Activated B cell treated with CpG ODN at 0.5 μM for 24 hours (primary cell): ENCODE measurements at regions not wholly inside any gene's neighbourhood (a gene's known extent, or its start where the extent isn't known, plus 50 kb on each side); places are given as distances from the start of the nearest gene placed in this dataset.

ENCODE experiments used
- ATAC-seq: fragments of 200-7000 bp; cut with Tn5 transposase; one replicate; pipeline ENCODE4 v1.10.0; 2021; ENCODE audit warnings: low read depth, mild to moderate bottlenecking, moderate library complexity
- CTCF ChIA-PET: fragments of 350-600 bp; sonication (Branson Sonifier 250); formaldehyde crosslinking; loops from one replicate; lab custom pipeline; 2021; ENCODE audit warnings: antibody characterized with exemption; lab: Charles Lee
- POLR2A ChIA-PET: fragments of 350-600 bp; sonication (Branson Sonifier 250); formaldehyde crosslinking; loops from one replicate; lab custom pipeline; 2021; ENCODE audit warnings: antibody characterized with exemption; lab: Charles Lee
- DNase-seq: peaks from one replicate; pipeline ENCODE4 v3.0.0; 2022
- H3K27ac Mint-ChIP-seq: one replicate; pipeline ENCODE4 v1.8.0; 2020; ENCODE audit warnings: mixed read lengths
- H3K27me3 Mint-ChIP-seq: one replicate; pipeline ENCODE4 v1.8.0; 2021; ENCODE audit warnings: mixed read lengths
- H3K36me3 Mint-ChIP-seq: one replicate; pipeline ENCODE4 v1.8.0; 2021; ENCODE audit warnings: low read depth, mixed read lengths
- H3K4me1 Mint-ChIP-seq: one replicate; pipeline ENCODE4 v1.8.0; 2021; ENCODE audit warnings: mixed read lengths
- H3K4me3 Mint-ChIP-seq: one replicate; pipeline ENCODE4 v1.8.0; 2020; ENCODE audit warnings: mild to moderate bottlenecking, mixed read lengths
- H3K9me3 Mint-ChIP-seq: one replicate; pipeline ENCODE4 v1.8.0; 2020; ENCODE audit warnings: mixed read lengths
- intact Hi-C: fragments of 100-400 bp; cut with micrococcal nuclease; formaldehyde crosslinking; loops from one replicate; pipeline ENCODE4 v1.15.1; 2024
- TF ChIP-seq, protein P1 (sequence below): fragments of 200-600 bp; IDR thresholded peaks from one replicate; pipeline ENCODE4 v1.8.0; 2022; ENCODE audit warnings: antibody characterized with exemption, mild to moderate bottlenecking

DNA sequence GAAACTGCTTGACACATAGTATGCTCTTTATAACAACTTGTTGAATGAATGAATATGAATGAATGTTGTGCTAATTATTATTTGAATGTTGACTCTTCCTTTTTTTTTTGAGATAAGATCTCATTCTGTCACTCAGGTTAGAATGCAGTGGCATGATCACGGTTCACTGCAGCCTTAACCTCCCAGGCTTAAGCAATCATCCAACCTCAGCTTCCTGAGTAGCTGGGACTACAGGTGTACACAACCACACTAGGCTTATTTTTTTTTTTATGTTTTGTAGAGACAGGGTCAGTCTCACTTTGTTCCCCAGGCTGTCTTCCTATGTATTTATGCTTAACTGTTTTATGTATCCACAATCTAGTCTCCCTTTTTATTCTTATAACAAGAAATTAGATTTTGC lies 114.7 kb upstream of the WDFY3 start:
- Mint-ChIP-seq H3K4me1 (peaks cover 5% of the 10 kb centered on the region), H3K27ac (no peak overlapping the region), H3K27me3 (peaks cover 10% of the 10 kb centered on the region), H3K4me3 (no peak overlapping the region), H3K36me3 (no peaks in the 10 kb centered on the region), H3K9me3 (peaks cover 2% of the 10 kb centered on the region)
- TF ChIP-seq, protein P1, sequence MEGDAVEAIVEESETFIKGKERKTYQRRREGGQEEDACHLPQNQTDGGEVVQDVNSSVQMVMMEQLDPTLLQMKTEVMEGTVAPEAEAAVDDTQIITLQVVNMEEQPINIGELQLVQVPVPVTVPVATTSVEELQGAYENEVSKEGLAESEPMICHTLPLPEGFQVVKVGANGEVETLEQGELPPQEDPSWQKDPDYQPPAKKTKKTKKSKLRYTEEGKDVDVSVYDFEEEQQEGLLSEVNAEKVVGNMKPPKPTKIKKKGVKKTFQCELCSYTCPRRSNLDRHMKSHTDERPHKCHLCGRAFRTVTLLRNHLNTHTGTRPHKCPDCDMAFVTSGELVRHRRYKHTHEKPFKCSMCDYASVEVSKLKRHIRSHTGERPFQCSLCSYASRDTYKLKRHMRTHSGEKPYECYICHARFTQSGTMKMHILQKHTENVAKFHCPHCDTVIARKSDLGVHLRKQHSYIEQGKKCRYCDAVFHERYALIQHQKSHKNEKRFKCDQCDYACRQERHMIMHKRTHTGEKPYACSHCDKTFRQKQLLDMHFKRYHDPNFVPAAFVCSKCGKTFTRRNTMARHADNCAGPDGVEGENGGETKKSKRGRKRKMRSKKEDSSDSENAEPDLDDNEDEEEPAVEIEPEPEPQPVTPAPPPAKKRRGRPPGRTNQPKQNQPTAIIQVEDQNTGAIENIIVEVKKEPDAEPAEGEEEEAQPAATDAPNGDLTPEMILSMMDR: no peak
- intact Hi-C loops: loop anchor here (5.0 kb wide), 2 partner anchors 291 to 1141 kb away; no protein-coding TSS in a partner anchor
- CTCF ChIA-PET: no interaction called here
- POLR2A ChIA-PET: no interaction called here
- DNase-seq (no peak), ATAC-seq (no peak)

DNA sequence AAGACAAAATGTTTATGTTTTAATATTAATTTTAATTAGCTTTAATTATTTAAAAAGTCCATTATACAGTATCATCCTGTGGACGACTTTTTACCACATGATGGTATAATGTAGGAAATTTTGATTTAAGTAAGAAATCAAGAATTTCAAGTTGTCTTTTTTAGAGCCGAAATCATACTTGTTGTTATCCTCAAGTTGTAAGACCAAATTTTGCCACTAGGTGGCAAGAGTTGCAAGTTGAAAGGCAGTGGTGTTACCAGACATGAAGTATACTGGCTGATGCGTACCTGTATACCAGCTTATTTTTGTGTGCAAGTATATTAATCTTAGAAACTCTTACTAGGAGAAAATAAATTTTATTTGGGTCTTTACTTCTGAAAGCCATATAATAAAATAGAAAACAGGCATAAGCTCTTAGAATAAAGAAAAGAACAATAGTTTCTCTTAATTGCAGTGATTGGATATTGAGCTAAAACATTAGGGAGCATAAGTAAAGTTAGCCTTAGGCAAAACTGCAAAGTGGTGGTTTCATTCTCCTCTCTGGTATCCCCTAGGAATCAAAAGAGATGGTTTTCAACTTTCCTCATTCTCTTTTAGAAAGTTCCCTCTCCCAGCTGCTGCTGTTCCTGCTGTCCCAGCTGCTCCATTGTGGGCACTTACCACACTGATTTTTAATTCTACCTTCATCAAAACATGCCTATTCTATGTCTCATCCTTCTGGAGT lies 118.0 kb upstream of the WDFY3 start:
- H3K27ac Mint-ChIP-seq: no peak overlapping the region
- ChIA-PET POLR2A (interaction anchor here (0.7 kb wide), 1 partner anchor 958 kb away, joined by 4 read pairs; no protein-coding TSS in a partner anchor), CTCF (interaction anchor here (0.5 to 4.7 kb wide), 16 partner anchors 8 to 1414 kb away, joined by 3 to 106 read pairs (median 4); no protein-coding TSS in a partner anchor)
- H3K4me1 Mint-ChIP-seq: peaks cover 5% of the 10 kb centered on the region
- H3K36me3 Mint-ChIP-seq: no peaks in the 10 kb centered on the region
- DNase-seq (no peak), ATAC-seq (peak; percentile 56)
- H3K9me3 Mint-ChIP-seq: peaks cover 3% of the 10 kb centered on the region
- TF ChIP-seq, protein P1: no peak
- intact Hi-C loops: loop anchor here (1.0 to 5.0 kb wide), 6 partner anchors 288 to 1138 kb away; no protein-coding TSS in a partner anchor
- H3K27me3 Mint-ChIP-seq: peaks cover 7% of the 10 kb centered on the region
- H3K4me3 Mint-ChIP-seq: no peak overlapping the region

DNA sequence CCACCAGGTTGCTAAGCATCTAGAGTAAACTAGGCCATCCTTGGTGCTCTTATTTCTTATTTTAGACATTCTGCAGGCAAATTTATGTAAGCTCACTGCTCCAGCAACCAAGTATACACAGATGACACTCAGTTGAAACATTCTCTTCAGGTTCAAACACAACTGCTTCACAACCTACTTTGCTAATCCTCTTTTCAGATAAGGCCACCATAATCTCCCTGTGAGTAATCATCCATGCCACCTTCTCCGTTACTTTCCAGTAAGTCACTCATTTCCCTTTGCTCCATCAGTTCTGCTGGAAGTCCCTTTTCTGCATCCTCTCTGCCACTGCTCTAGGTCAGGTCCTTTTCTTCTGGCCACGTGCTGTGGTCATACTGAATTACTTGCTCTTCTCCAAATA lies 120.2 kb upstream of the WDFY3 start:
- ATAC-seq (no peak), DNase-seq (no peak)
- Mint-ChIP-seq H3K36me3 (no peaks in the 10 kb centered on the region), H3K4me1 (no peaks in the 10 kb centered on the region), H3K9me3 (peaks cover 6% of the 10 kb centered on the region), H3K4me3 (no peak overlapping the region), H3K27ac (no peak overlapping the region), H3K27me3 (peaks cover 7% of the 10 kb centered on the region)
- POLR2A ChIA-PET: no interaction called here
- intact Hi-C loops: no loop called here
- TF ChIP-seq, protein P1: no peak
- CTCF ChIA-PET: interaction anchor here (1.0 to 4.7 kb wide), 3 partner anchors 465 to 957 kb away, joined by 3 to 106 read pairs (median 32); no protein-coding TSS in a partner anchor

DNA sequence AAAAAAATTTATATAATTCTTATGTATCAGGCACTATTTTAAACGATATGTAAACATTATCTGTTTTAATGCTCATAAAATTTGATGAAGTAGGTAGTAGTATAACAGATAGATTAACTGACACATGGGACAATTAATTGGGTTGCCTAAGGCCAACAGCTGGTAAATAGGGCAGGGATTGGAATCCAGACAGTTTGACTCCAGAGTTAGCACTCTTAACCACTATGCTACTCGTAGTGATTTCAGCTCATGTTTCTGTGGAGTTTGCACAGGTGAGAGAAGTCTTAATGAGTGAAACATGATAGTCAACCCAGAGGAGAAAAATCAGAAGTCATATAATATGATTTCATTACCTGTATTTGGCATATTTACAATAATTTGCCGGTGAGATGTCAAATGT lies 126.0 kb upstream of the WDFY3 start:
- Mint-ChIP-seq H3K4me1 (no peaks in the 10 kb centered on the region), H3K36me3 (no peaks in the 10 kb centered on the region), H3K4me3 (no peak overlapping the region), H3K27ac (no peak overlapping the region), H3K27me3 (peaks cover 12% of the 10 kb centered on the region), H3K9me3 (peaks cover 6% of the 10 kb centered on the region)
- intact Hi-C loops: no loop called here
- ChIA-PET POLR2A (no interaction called here), CTCF (interaction anchor here (1.0 to 1.4 kb wide), 2 partner anchors 8 to 953 kb away, joined by 3 read pairs; no protein-coding TSS in a partner anchor)
- ATAC-seq (no peak), DNase-seq (no peak)
- TF ChIP-seq, protein P1: no peak

DNA sequence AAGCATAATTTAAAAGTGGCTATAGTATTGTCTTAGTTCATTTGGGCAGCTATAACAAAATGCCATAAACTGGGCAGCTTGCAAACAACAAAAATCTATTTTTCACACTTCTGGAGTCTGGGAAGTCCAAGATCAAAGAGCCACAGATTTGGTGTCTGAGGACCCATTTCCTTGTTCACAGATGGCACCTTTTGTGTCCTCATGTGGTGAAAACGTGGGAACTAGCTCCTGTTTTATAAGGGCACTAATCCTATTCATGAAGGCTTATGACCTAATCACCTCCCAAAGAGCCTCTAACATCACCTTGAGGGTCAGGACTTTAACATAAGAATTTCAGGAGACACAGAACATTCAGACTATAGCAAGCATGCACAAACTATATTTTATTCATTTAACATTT lies 126.5 kb upstream of the WDFY3 start:
- ChIA-PET CTCF (interaction anchor here (1.0 to 1.4 kb wide), 2 partner anchors 8 to 952 kb away, joined by 3 read pairs; no protein-coding TSS in a partner anchor), POLR2A (no interaction called here)
- Mint-ChIP-seq H3K9me3 (peaks cover 8% of the 10 kb centered on the region), H3K27me3 (peaks cover 14% of the 10 kb centered on the region), H3K4me3 (no peak overlapping the region), H3K4me1 (no peaks in the 10 kb centered on the region), H3K27ac (no peak overlapping the region), H3K36me3 (no peaks in the 10 kb centered on the region)
- no peak for DNase-seq
- intact Hi-C loops: no loop called here
- TF ChIP-seq, protein P1: no peak
- no peak for ATAC-seq
